ENCODE measurements at regions not wholly inside any gene's neighbourhood (a gene's known extent, or its start where the extent isn't known, plus 50 kb on each side); places are given as distances from the start of the nearest gene placed in this dataset.

DNA sequence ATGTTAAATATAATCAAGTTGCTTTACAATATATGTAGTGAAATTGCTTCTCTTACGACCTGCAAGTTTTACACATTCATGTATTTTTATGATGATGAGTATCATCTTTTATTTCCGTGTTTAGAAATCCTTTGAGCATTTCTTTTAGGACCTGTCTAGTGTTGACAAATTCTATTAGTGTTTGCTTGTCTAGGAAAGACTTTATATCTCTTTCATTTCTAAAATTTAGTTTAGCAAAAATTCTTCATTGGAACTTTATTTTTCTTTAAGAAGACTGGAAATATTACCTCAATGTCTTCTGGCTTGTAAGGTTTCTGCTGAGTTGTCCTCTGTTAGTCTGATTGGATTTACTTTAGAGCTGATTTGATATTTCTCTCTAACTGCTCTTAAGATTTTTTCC is 920.9 kb upstream of the CTNND2 start:
- Mint-ChIP-seq H3K27me3 (ENCODE audit: insufficient read depth, low read depth, poor library complexity) (no peaks in the 10 kb centered on the region), H3K27ac (no peak overlapping the region), H3K36me3 (ENCODE audit: low read depth) (peaks cover 11% of the 10 kb centered on the region; the same call in 2 of the 3 replicates), H3K4me1 (no peaks in the 10 kb centered on the region), H3K9me3 (peaks cover 18% of the 10 kb centered on the region), H3K4me3 (no peak overlapping the region)
- H3K79me2 ChIP-seq (replicated peaks; ENCODE audit: insufficient read depth) = no peaks in the 10 kb centered on the region
- H3K27ac ChIP-seq (ENCODE audit: low read depth) = no peak overlapping the region
- no peaks in the 10 kb centered on the region for H3F3A ChIP-seq (replicated peaks; ENCODE audit: low read depth)
- no peak for TF ChIP-seq ZNF331 (CRISPR knock-in tag; IDR thresholded peaks at IDR 0.05; ENCODE audit: low read depth)
- no peak for TF ChIP-seq ZNF114 (CRISPR knock-in tag; IDR thresholded peaks at IDR 0.05)
- no peak for TF ChIP-seq JUNB (IDR thresholded peaks at IDR 0.05; ENCODE audit: unreplicated experiment)
- no peak for TF ChIP-seq NANOG (IDR thresholded peaks at IDR 0.05; ENCODE audit: borderline replicate concordance)
- H3K9me2 ChIP-seq (ENCODE audit: insufficient read depth) = no peaks in the 10 kb centered on the region
- no peak for ATAC-seq
- H2AFZ ChIP-seq = no peak overlapping the region
- no peaks in the 10 kb centered on the region for H3K27me3 ChIP-seq (ENCODE audit: insufficient read depth)
- no peaks in the 10 kb centered on the region for H3K4me1 ChIP-seq (ENCODE audit: insufficient read depth)
- H3K4me3 ChIP-seq = no peak overlapping the region
- H4K20me1 ChIP-seq (replicated peaks; ENCODE audit: insufficient read depth) = no peaks in the 10 kb centered on the region
- no peak for DNase-seq (ENCODE audit: low spot score)
- no peaks in the 10 kb centered on the region for H3K36me3 ChIP-seq (ENCODE audit: insufficient read depth)
- H3K4me2 ChIP-seq = no peak overlapping the region

DNA sequence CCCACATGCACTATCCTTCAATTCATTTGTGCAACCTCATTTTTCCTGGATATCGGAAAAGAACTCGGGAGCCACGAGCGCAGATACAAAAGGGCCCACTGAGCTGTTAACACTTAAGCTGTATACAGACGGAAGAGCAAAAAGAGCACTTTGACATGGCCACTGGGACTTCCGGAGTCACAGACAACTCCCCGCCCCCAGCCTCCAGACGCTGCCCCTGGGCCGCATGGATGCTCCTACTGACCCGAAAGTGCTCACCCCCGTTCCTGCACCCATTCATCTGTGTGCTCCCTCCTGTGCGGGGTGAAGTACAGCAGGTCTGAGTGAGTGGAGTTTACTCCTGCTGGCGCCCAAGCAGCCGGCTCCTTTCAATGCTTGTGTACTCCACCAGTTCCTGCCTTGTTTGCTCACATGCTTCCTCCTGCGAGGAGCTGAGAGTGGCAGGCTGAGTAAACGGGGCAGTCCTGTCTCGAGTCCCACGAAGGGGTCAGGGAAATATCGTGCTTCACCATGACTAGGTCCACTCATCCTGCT is 901.0 kb upstream of the CTNND2 start:
- 0 out of 2 replicates have a peak, but pooled peaks cover 8% of the 10 kb centered on the region for H3K9me2 ChIP-seq (ENCODE audit: insufficient read depth)
- H3F3A ChIP-seq (replicated peaks; ENCODE audit: low read depth) = no peaks in the 10 kb centered on the region
- H3K27me3 ChIP-seq (ENCODE audit: insufficient read depth) = no peaks in the 10 kb centered on the region
- H3K36me3 ChIP-seq (ENCODE audit: insufficient read depth) = no peaks in the 10 kb centered on the region
- H2AFZ ChIP-seq = peak overlapping the region; percentile 84
- Mint-ChIP-seq H3K27ac (no peak overlapping the region), H3K27me3 (ENCODE audit: insufficient read depth, low read depth, poor library complexity) (no peaks in the 10 kb centered on the region), H3K4me3 (no peak overlapping the region), H3K36me3 (ENCODE audit: low read depth) (no peaks in the 10 kb centered on the region), H3K9me3 (no peaks in the 10 kb centered on the region), H3K4me1 (no peaks in the 10 kb centered on the region)
- DNase-seq (ENCODE audit: low spot score) (peak; percentile 7), ATAC-seq (peak; percentile 55)
- H3K4me3 ChIP-seq = no peak overlapping the region
- no peaks in the 10 kb centered on the region for H4K20me1 ChIP-seq (replicated peaks; ENCODE audit: insufficient read depth)
- H3K4me1 ChIP-seq (ENCODE audit: insufficient read depth) = no peaks in the 10 kb centered on the region
- TF ChIP-seq EZH2 (IDR thresholded peaks at IDR 0.05; ENCODE audit: low read depth, unreplicated experiment) (no peak), STAT1 (IDR thresholded peaks at IDR 0.05; ENCODE audit: unreplicated experiment) (no peak), NANOG (IDR thresholded peaks at IDR 0.05; ENCODE audit: borderline replicate concordance) (no peak)
- TF ChIP-seq, protein P1, sequence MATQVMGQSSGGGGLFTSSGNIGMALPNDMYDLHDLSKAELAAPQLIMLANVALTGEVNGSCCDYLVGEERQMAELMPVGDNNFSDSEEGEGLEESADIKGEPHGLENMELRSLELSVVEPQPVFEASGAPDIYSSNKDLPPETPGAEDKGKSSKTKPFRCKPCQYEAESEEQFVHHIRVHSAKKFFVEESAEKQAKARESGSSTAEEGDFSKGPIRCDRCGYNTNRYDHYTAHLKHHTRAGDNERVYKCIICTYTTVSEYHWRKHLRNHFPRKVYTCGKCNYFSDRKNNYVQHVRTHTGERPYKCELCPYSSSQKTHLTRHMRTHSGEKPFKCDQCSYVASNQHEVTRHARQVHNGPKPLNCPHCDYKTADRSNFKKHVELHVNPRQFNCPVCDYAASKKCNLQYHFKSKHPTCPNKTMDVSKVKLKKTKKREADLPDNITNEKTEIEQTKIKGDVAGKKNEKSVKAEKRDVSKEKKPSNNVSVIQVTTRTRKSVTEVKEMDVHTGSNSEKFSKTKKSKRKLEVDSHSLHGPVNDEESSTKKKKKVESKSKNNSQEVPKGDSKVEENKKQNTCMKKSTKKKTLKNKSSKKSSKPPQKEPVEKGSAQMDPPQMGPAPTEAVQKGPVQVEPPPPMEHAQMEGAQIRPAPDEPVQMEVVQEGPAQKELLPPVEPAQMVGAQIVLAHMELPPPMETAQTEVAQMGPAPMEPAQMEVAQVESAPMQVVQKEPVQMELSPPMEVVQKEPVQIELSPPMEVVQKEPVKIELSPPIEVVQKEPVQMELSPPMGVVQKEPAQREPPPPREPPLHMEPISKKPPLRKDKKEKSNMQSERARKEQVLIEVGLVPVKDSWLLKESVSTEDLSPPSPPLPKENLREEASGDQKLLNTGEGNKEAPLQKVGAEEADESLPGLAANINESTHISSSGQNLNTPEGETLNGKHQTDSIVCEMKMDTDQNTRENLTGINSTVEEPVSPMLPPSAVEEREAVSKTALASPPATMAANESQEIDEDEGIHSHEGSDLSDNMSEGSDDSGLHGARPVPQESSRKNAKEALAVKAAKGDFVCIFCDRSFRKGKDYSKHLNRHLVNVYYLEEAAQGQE (IDR thresholded peaks at IDR 0.05; ENCODE audit: unreplicated experiment) = no peak
- no peak overlapping the region for H3K4me2 ChIP-seq
- no peaks in the 10 kb centered on the region for H3K79me2 ChIP-seq (replicated peaks; ENCODE audit: insufficient read depth)
- no peak overlapping the region for H3K27ac ChIP-seq (ENCODE audit: low read depth)

GRCh38 chr5:12799165-12799564 is 894.9 kb upstream of the CTNND2 start:
- H3K9me2 ChIP-seq (ENCODE audit: insufficient read depth) = peaks cover 15% of the 10 kb centered on the region; the same call in 1 of the 2 replicates
- Mint-ChIP-seq H3K4me3 (no peak overlapping the region), H3K36me3 (ENCODE audit: low read depth) (peaks cover 14% of the 10 kb centered on the region), H3K9me3 (peaks cover 12% of the 10 kb centered on the region), H3K4me1 (no peaks in the 10 kb centered on the region), H3K27me3 (ENCODE audit: insufficient read depth, low read depth, poor library complexity) (no peaks in the 10 kb centered on the region), H3K27ac (no peak overlapping the region)
- H3K79me2 ChIP-seq (replicated peaks; ENCODE audit: insufficient read depth) = no peaks in the 10 kb centered on the region
- no peaks in the 10 kb centered on the region for H4K20me1 ChIP-seq (replicated peaks; ENCODE audit: insufficient read depth)
- H3K4me1 ChIP-seq (ENCODE audit: insufficient read depth) = no peaks in the 10 kb centered on the region
- no peak for DNase-seq (ENCODE audit: low spot score)
- no peak for ATAC-seq
- H3K4me2 ChIP-seq = no peak overlapping the region
- no peak overlapping the region for H3K27ac ChIP-seq (ENCODE audit: low read depth)
- no peak overlapping the region for H3K4me3 ChIP-seq
- no peaks in the 10 kb centered on the region for H3F3A ChIP-seq (replicated peaks; ENCODE audit: low read depth)
- H3K36me3 ChIP-seq (ENCODE audit: insufficient read depth) = no peaks in the 10 kb centered on the region; the same call in 1 of the 2 replicates
- no peaks in the 10 kb centered on the region for H3K27me3 ChIP-seq (ENCODE audit: insufficient read depth)
- H2AFZ ChIP-seq = no peak overlapping the region
- TF ChIP-seq CREB1 (CRISPR knock-in tag; IDR thresholded peaks at IDR 0.05; ENCODE audit: low read depth) = no peak
- no peak for TF ChIP-seq STAT1 (IDR thresholded peaks at IDR 0.05; ENCODE audit: unreplicated experiment)
- TF ChIP-seq, protein P1 (IDR thresholded peaks at IDR 0.05; ENCODE audit: unreplicated experiment) = no peak
- no peak for TF ChIP-seq ZNF114 (CRISPR knock-in tag; IDR thresholded peaks at IDR 0.05)
- no peak for TF ChIP-seq ZNF331 (CRISPR knock-in tag; IDR thresholded peaks at IDR 0.05; ENCODE audit: low read depth)
- TF ChIP-seq, protein P2, sequence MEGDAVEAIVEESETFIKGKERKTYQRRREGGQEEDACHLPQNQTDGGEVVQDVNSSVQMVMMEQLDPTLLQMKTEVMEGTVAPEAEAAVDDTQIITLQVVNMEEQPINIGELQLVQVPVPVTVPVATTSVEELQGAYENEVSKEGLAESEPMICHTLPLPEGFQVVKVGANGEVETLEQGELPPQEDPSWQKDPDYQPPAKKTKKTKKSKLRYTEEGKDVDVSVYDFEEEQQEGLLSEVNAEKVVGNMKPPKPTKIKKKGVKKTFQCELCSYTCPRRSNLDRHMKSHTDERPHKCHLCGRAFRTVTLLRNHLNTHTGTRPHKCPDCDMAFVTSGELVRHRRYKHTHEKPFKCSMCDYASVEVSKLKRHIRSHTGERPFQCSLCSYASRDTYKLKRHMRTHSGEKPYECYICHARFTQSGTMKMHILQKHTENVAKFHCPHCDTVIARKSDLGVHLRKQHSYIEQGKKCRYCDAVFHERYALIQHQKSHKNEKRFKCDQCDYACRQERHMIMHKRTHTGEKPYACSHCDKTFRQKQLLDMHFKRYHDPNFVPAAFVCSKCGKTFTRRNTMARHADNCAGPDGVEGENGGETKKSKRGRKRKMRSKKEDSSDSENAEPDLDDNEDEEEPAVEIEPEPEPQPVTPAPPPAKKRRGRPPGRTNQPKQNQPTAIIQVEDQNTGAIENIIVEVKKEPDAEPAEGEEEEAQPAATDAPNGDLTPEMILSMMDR (conservative IDR thresholded peaks at IDR 0.05; ENCODE audit: low read depth in 2 of 2) = no peak
- TF ChIP-seq JUNB (IDR thresholded peaks at IDR 0.05; ENCODE audit: unreplicated experiment) = no peak

Measured in GM23338 (cell line).